ENCODE measurements at regions not wholly inside any gene's neighbourhood (a gene's known extent, or its start where the extent isn't known, plus 50 kb on each side); places are given as distances from the start of the nearest gene placed in this dataset.

DNA sequence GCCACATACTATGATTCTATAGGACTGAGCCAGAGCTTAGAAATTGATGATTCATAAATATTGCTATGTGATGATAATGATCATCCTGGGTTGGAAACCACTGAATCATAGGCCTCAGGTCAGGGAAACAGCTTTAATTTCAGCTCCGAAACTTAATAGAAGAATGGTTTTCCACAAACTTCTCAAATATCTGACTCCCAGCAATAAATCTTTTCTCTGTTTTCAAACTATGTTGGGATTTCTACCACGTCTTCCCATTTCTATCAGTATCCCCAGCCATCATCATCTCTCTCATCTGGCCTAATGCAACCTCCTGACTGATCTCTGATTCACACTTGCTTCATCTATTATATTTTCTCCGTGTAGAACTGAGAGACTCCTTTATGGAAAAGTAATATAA, 521.8 kb upstream of the AGA start:
- Histone ChIP-seq H3K4me1 (ENCODE audit: control insufficient read depth in 1 of 2, insufficient read depth in 2 of 2, low read length in 2 of 2) (no peaks in the 10 kb centered on the region), H3K36me3 (replicated peaks in 1 of 2; ENCODE audit: control insufficient read depth in 1 of 2, insufficient read depth in 2 of 2, low read length in 2 of 2) (no peaks in the 10 kb centered on the region), H2AFZ (ENCODE audit: insufficient read depth, low read depth, low read length, poor library complexity, severe bottlenecking) (no peak overlapping the region), H3K9me3 (replicated peaks in 1 of 2; ENCODE audit: control insufficient read depth in 1 of 2, insufficient read depth in 1 of 2, low read length in 2 of 2) (no peaks in the 10 kb centered on the region), H3K4me2 (replicated peaks; ENCODE audit: extremely low read depth, low read length, poor library complexity, severe bottlenecking) (no peak overlapping the region), H3K4me3 (replicated peaks in 1 of 3; ENCODE audit: low read depth in 2 of 3, low read length in 3 of 3) (no peak overlapping the region), H3K9ac (ENCODE audit: insufficient read depth, low read length, poor library complexity, severe bottlenecking) (no peak overlapping the region), H3K79me2 (ENCODE audit: insufficient read depth, low read length) (no peaks in the 10 kb centered on the region), H4K20me1 (ENCODE audit: insufficient read depth, low read length) (no peaks in the 10 kb centered on the region), H3K27me3 (ENCODE audit: control insufficient read depth in 2 of 2, insufficient read depth in 2 of 2, low read length in 2 of 2) (no peaks in the 10 kb centered on the region), H3K27ac (ENCODE audit: low read depth in 1 of 2, low read length in 2 of 2) (no peak overlapping the region)
- Mint-ChIP-seq H3K4me3 (no peak overlapping the region), H3K36me3 (no peaks in the 10 kb centered on the region), H3K4me1 (no peaks in the 10 kb centered on the region), H3K27me3 (ENCODE audit: low read depth in 3 of 3) (peaks cover 0 to 2% (median 2%) of the 10 kb centered on the region in 3 donors), H3K27ac (no peak overlapping the region), H3K9me3 (peaks cover 0 to 4% (median 1%) of the 10 kb centered on the region in 7 donors)
- intact Hi-C loops (cut with micrococcal nuclease) = no loop called here
- DNase-seq = no peak
- no peak for TF ChIP-seq CTCF (IDR thresholded peaks at IDR 0.05)
- WGBS (ENCODE audit: insufficient coverage) = 86% methylated on average over 2 of the region's 3 CpGs

DNA sequence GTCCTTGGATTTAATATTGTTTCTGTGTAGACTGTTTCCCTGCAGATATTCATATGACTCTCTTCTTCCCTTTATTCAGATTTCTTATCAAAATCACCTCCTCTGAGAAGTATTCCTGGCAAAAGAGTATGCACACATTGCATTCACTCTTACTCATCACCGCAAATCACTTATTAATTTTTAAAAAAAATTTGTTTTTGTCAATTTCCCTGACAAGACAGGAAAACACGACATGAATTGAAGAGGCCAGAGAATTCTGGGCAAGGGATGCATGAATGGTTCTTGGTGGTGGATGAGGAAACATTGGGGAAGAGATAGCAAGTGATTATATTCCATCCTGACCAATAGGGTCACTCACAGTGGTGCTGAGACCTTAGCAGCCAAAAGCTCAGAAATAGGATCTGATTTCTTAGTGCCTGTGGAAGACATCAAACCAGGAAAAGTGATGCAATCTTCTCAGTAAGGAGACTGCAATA, 522.5 kb upstream of the AGA start:
- Histone ChIP-seq H3K27ac (ENCODE audit: low read depth in 1 of 2, low read length in 2 of 2) (no peak overlapping the region), H4K20me1 (ENCODE audit: insufficient read depth, low read length) (no peaks in the 10 kb centered on the region), H3K36me3 (replicated peaks in 1 of 2; ENCODE audit: control insufficient read depth in 1 of 2, insufficient read depth in 2 of 2, low read length in 2 of 2) (no peaks in the 10 kb centered on the region), H3K4me3 (replicated peaks in 1 of 3; ENCODE audit: low read depth in 2 of 3, low read length in 3 of 3) (no peak overlapping the region), H3K4me1 (ENCODE audit: control insufficient read depth in 1 of 2, insufficient read depth in 2 of 2, low read length in 2 of 2) (no peaks in the 10 kb centered on the region), H3K4me2 (replicated peaks; ENCODE audit: extremely low read depth, low read length, poor library complexity, severe bottlenecking) (no peak overlapping the region), H2AFZ (ENCODE audit: insufficient read depth, low read depth, low read length, poor library complexity, severe bottlenecking) (no peak overlapping the region), H3K79me2 (ENCODE audit: insufficient read depth, low read length) (no peaks in the 10 kb centered on the region), H3K27me3 (ENCODE audit: control insufficient read depth in 2 of 2, insufficient read depth in 2 of 2, low read length in 2 of 2) (no peaks in the 10 kb centered on the region), H3K9me3 (replicated peaks in 1 of 2; ENCODE audit: control insufficient read depth in 1 of 2, insufficient read depth in 1 of 2, low read length in 2 of 2) (peaks cover 0 to under 1% of the 10 kb centered on the region in 2 donors), H3K9ac (ENCODE audit: insufficient read depth, low read length, poor library complexity, severe bottlenecking) (no peak overlapping the region)
- WGBS (ENCODE audit: insufficient coverage) = no CpG with 5 or more reads among the region's 2 CpGs
- Mint-ChIP-seq H3K27me3 (ENCODE audit: low read depth in 3 of 3) (peaks cover 0 to 2% (median 2%) of the 10 kb centered on the region in 3 donors), H3K4me3 (no peak overlapping the region), H3K9me3 (peaks cover 0 to 4% (median 1%) of the 10 kb centered on the region in 7 donors), H3K36me3 (no peaks in the 10 kb centered on the region), H3K4me1 (no peaks in the 10 kb centered on the region), H3K27ac (no peak overlapping the region)
- intact Hi-C loops (cut with micrococcal nuclease) = no loop called here
- no peak for TF ChIP-seq CTCF (IDR thresholded peaks at IDR 0.05)
- DNase-seq = no peak

Data from CD14-positive monocyte (primary cell).